Left renal cortex interstitium (tissue), 4 donors: ENCODE measurements at regions not wholly inside any gene's neighbourhood (a gene's known extent, or its start where the extent isn't known, plus 50 kb on each side); places are given as distances from the start of the nearest gene placed in this dataset.

Experiments
- DNase-seq, 4 donors: peaks; one replicate each; pipeline ENCODE4 v3.0.0-alpha.2; 2013; ENCODE audit warnings: low read depth in 4 of 4, low spot score in 2 of 4, missing footprints in 1 of 4

DNA sequence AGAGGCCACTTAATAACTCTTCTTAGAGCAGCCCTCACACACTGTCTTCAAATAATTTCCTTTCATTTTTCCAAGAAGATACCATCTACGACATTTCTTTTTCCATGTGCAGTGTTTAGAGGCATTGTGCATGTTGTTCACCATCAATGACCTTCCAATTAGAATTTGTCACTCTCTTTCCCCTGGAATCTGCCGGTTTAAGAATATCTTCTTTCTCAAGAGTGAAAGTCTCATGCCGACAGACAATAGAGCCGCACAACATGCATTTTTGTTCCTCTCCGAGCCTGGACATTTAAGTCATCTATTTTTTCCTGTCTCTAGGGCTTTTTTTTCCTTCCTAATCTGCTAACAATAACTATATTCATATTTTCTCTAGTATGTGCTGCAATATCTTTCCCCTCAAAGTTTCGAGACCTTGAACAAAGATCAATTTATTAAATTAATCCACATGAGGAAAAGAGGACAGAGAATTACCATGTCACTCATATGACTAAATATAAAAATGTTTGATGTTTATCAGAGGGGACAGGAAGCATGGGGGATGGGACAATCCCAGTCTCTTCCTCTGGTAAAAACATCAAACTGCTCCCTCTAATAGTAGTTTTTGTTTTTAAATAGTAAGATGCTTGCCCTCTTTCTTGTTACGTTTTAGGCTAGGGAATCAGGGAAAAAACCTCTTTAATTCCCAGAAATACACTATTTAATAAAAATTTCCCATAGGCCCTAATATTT is 893.4 kb downstream of the C6orf118 start:
- DNase-seq, result no peak

DNA sequence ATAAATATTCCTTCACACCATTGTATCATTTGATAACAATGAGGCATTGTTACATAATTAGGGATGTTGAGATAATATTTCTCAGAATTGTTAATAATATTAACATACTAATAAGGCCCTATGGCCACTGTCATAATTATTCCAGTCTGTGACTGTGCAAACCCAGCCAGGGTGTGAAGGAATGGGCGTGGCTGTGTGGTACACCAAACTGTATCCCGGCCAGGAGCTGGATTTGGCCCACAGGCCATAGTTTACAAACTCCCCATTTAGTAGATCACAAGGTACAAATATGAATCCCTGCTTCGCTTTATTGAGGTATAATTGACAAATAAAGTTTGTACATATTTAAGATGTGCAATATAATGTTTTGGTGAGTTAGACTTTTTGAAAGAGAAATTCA is 894.7 kb downstream of the C6orf118 start:
- no peak for DNase-seq

DNA sequence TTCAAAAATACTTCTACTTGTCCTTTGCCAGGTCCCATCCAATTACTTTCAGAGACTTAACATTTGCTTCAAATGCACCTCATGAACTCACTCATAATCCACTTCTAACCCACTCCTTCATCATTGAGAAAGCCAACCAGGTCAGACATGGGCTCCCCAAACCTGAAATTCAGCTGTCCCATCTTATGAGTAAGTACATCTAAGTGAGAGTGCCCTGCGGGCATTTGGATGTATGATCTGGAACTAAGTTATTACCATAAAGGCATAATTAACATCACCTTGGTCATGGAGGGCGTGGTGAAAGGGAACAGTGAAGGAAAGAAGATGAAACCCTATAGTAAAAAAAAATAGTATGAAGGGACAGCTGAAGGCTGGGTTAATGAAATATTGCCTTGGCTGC is 896.8 kb downstream of the C6orf118 start:
- no peak for DNase-seq

DNA sequence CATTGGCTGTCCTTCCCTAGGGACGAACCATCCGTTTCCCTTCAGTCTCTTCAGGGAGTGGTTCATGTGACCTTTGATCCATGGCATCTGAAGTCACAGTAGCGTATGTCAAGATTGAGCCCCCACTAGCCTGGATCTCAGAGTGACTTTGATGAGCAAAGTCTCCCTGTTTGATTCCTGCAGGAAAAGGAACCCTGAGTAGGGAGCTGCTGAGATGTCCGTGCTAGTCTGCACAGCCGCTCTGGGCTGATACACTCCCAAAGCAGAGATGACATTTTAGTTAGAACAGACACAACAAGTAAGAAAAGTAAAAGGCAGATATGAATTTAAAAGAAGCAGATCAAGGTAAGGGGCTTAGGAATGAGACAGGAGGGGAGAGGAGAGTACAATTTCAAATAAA is 899.4 kb downstream of the C6orf118 start:
- no peak for DNase-seq

DNA sequence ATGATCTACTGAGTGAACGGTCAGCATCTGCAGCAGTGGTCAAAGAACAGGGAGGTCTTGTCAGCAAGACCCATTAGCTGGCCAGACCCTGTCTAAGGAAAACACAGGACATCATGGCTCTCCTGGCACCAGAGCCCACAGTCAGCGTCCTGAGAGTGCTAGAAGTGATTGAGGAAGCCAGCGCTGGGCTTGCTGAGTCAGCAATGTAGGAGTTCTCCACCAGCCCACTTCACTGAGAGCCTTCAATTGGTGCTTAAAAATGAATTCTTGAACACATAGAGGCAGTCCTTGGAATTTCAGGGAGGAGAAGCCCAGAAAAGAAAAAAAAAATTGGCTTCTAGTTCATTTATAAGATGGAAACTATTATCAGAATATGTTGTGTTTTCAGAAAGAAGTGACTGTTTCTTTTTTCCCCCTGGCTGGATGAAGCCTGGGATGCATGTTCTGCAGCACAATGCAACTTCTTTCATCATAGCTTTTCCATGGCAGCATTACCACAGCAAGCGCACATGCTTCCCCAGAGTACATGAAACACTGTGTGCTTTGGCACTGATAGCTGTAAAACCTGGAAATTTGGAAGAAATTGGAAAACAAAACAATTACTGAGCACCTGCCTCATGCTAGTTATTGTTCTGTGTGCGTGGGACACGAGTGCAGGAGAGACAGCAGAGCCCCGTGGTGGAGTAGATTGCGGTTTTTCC is 899.9 kb downstream of the C6orf118 start:
- DNase-seq, result no peak

DNA sequence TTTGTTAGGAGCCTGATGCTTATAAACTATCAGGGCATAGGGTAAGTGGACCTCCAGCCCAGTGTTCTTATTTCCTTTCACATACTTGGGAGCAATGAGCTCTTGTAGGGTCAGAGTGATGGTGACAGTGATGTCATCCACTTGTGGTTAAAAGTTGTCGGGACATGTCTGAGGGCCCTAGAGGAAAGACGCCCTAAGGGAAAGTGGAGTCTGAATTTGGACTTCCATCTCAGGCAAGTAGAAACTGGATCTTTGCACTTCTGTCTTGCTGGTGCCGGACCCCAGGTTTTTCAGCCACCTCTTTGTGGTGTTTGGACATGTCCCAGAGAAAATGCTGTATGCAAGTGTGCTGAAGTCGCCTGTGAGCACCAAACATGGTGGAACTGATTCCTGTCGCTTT is 900.5 kb downstream of the C6orf118 start:
- DNase-seq, result no peak

DNA sequence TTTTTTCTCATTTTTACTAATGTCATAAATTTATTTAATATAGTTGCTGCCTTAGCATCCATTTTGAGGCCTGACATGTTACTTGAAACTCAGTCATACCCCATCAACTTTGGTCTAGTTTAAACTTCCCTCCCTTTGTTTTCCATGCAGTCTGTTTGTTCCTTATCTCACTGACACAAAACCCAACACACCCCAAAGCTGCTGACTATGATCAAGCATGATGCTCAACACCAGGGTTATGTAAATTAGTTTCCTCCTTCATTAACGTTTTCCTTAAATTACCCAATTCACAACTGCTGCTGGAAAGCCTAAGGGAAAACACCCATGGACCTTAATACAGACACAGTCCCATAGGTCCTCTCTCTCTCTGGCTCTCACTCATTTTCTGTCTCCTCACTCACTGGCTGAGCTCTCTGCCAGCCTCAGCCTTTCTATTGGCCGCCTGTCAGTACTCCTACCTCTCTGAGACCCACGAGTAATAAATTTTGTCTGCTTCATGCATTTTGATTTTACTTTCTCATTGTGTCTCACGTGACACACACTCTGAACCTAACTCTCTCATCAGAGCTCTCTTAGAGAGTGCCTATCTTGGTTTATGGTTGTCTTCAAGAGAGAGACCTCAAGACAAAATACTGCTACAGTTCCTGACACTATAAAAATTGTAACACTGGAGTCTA is 904.5 kb downstream of the C6orf118 start:
- no peak for DNase-seq

DNA sequence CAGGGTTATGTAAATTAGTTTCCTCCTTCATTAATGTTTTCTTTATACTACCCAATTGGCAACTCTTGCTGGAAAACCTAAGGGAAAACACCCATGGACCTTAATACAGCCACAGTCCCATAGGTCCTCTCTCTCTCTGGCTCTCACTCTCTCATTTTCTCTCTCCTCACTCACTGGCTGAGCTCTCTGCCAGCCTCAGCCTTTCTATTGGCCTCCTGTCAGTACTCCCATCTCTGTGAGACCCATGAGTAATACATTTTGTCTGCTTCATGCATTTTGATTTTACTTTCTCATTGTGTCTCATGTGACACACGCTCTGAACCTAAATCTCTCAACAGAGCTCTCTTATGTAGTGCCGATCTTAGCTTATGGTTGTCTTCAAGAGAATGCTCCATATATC is 907.5 kb downstream of the C6orf118 start:
- DNase-seq, result no peak

DNA sequence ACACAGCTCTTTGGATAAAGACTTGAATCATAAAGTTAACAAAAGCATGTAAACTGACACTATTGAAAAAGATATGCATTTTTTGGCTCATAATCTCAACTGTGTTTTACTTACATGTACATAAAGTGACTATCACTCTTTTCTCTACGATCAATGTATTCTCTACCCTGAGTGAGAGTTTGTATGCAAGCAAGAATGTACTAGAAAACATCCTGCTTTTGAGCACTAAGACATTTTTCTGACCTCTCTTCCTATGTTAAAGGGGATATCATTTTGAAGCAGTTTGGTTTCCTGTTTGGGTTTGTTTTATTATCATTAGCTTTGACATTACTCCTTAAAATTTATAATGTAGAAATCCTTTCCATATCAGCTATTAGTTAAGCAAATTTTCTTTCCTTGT is 910.8 kb downstream of the C6orf118 start:
- no peak for DNase-seq

DNA sequence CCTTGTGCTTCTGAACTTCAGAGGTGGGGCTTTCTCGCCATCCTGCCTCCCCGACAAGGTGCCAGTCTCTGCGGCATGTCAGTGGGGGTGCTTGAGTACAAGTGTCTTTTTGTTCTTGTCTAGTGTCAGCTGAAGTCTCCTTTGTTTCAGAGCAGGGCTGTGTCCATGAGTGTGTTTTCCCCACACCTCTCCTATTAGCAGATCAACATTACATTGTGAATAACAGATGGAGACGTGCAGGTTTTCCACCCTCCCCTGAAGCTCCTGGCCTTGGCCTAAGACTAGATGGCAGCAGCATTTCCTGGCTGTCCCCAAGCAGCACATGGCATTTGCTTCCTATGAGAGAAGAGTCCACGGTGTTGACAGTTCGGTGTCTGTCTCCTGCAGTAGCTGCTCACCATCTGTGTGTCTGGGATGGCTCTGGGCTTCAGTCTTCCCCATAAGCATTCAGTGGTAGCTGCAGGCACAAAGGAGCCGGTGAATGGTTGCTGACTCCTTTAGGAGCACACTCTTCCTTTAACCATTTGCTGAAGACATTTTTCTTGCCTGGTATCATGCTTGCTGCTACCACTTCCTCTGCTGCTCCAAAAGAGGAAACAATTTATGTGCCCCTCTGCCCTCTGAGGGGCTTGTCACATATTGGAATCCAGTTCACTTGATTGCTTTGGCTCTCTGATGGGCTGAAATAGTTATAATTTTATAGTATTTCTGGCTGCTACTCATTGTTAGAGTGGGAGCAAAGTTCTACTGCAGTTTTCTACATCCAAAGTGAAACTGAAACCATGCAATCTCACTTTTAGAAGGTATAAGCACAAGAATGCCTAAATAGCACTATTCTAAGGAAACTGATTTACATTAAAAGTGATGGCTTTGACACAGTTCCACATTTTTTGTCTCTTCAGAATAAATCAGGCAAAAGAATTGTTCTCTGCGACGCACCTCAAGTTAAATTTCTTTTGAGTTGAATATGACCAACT is 913.0 kb downstream of the C6orf118 start:
- no peak for DNase-seq

DNA sequence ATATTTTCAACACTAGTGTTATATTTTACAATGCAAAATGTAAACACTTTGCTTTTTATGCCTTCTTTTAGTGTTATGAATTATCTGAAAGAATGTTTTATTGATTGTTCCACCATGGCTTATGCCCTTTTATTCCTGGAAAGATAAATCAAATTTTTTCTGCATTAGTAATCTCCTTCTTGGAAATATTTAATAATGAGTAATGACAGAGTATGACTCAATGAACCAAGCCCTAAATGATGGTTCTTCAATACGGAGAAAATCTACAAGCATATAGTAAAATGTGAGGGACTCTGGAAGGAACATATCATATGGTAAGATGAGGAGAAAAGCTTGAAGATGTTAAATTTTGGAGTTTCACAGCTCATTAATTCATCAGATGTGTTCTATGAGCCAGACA is 929.6 kb downstream of the C6orf118 start:
- DNase-seq, result no peak

DNA sequence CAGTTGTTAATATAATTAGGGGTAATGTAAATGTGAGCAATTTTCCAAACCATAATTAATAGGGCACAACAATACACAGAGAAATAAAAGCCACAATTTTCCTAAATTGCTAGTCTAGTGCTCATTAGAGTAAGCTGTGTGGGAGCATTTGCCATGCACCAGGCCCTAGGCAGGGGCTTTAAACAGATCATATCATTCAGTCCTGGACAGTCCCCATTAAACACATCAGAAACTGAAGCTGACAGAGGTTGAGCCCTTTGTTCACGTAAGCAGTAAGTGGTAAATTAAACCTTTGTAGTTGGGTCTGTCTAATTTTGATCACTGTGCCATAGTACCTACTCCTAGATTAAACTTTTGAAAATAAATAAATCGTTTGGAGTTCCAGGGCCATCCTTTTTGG is 931.1 kb downstream of the C6orf118 start:
- DNase-seq, result no peak

DNA sequence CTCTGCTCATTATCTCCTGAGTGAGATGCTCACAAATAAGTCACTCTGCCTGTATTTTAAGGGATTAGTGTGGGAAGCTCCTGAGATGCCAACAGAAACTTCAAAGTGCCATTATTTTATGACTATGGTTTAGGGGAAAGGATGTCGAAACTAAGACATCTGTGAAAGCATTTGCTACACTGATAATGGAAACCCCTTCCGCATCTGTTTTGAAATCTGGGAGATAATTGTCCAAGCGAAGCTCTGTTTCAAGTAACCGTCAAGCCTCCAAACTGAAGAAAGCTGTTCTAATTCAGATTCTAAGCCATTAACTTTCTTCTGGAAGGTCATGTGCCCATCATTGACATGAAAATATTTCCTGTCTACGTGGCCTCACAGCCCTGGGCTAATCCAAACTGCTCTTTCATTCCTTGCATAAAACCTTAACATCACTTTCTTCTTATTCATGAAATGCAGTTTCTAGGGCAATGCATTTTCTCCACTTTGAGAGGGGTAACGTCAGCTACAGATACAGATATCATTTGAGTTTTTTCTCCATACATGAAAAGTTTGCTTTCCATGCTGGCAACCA is 932.0 kb downstream of the C6orf118 start:
- DNase-seq, result no peak

DNA sequence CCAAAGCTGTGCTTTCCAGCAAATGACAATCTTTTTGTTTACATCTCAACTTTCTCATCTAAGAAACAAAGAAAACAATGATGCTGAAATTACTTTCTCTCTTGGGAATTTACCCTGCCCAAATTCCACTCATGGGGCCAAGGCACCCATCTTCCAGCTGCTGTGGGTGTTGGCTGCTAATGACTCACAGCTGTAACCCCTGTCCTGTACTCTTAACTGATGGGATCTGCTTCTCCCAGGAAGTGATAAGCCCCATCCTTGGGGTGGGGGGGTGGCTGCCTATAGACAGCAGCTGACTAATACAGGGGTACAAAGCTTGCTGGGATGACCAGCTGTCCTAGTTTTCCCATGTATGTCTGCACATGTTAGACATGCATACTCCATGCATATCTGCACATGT is 938.6 kb downstream of the C6orf118 start:
- DNase-seq, result no peak

DNA sequence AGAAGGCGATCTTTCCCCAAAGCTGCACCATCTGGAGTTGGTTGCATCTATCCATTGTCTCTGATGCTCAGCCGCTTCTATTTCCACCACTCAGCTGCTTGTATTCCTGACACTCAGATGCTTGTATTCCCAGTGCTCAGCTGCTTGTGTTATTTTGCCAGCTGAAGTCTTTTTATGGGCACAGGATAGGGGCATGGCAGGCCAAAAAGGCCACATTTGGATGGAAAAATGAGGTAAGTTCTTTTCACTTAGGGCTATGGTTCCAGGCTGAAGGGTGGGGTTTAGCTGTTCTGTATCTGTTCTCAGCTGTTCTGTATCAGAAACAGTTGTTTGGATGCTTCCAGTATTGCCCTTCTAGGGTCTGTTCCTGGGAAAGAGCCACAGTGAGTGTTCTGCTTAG is 944.9 kb downstream of the QKI start:
- DNase-seq, result no peak

DNA sequence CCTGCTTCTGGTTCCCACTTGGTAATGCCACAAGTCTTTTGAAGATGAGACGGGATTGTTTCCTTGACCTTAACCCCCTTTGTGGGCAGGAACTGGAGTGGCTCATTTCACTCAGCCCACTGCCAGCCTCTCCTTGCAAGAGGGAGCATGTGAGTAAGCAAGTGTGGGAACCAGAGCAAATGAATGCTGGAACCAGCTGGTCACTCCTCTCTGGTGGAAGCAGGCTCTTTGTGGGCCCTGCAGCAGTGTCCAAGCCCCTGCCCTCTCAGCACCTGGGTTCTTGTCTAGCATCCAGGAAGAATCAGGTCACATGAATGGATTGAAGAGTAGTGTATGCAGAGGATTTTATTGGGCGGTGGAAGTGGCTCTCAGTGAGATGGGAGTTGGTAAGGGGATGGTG is 944.5 kb downstream of the QKI start:
- no peak for DNase-seq

DNA sequence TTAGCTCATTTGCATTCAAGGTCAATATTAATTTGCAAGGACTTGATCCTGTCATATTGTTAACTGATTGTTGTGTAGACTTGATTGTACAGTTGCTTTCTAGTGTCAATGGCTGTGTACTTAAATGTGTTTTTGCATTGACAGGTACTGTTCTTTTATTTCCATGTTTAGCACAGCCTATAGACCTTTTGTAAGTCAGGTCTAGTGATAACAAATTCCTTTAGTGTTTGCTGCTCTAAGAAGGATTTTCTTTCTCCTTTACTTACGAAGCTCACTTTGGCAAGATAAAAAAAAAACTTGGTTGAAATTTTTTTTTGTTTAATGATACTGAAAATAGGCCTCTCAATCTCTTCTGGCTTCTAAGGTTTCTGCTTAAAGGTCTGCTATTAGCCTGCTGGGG is 942.3 kb downstream of the QKI start:
- DNase-seq, result no peak

DNA sequence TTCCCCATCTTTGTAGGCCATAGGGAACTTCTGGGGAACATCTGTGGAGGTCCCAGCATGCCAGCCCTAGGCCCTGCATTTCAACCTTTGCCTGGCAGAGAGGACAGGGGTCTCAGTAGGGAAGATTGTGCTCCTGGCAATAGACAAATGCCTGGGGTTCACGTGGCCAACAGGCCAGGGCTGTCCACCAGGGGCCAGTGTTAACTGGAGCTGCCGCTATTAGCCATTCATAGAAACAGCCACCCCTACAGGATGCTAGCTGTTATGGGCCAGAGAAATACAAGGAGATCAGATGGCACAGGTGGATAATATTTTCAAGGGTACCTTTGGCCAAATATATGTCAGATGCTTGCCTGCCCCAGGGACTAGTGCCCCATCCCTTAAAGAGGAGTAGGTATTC is 932.9 kb downstream of the QKI start:
- DNase-seq, result no peak

DNA sequence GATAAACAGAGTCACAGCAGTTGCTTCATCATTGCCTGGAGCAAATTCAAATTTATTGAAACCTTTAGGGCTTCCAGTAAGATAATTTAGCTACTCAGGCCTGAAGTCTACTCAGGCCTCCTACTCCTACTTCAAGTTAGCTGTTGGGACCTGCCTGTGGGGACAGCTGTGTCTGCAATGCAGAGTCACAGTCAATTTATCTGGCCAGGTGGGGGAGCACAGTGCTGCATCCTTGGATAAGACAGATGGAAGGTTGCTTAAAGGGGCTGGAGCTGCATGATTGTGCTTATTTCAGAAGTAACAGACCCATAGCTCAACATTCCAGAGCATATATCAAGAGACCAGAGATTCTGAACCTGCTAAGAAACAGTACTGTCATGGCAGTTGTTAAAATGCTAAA is 932.1 kb downstream of the QKI start:
- no peak for DNase-seq

DNA sequence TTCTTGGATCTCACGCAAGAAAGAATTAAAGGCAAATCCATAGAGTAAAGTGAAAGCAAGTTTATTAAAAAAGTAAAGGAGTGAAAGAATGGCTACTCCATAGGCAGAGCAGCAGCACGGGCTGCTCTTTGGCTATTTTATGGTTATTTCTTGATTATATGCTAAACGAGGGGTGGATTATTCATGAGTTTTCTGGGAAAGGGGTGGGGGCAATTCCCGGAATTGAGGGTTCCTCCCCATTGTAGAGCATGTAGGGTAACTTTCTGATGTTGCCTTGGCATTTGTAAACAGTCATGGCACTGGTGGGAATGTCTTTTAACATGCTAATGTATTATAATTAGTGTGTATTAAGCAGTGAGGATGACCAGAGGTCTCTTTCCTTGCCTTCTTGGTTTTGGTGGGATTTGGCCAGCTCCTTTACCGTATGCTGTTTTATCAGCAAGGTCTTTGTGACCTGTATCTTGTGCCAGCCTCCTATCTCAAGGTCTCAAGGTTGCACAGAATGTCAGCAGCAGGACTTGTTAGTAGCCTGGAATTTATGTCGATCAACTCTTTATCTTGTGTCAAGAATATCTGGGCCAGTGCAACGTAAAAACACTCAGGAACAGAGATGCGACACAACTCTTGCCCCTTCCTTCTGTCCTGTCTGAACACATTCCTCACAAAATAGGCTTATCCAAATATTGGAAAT is 931.4 kb downstream of the QKI start:
- no peak for DNase-seq
